Kidney epithelial cell (primary cell): ENCODE measurements at regions not wholly inside any gene's neighbourhood (a gene's known extent, or its start where the extent isn't known, plus 50 kb on each side); places are given as distances from the start of the nearest gene placed in this dataset.

Experiments
- DNase-seq: peaks from one replicate; pipeline ENCODE4 v3.0.0-alpha.2; 2010; ENCODE audit warnings: low read depth
- H3K27me3 ChIP-seq: 2 replicates; pipeline ENCODE4 v1.6.0; 2011; ENCODE audit warnings: low read length; ENCODE audit not compliant: control insufficient read depth, insufficient read depth
- H3K36me3 ChIP-seq: 2 replicates; pipeline ENCODE4 v1.5.1; 2011; ENCODE audit warnings: low read length; ENCODE audit not compliant: control insufficient read depth, insufficient read depth
- H3K4me3 ChIP-seq: 2 replicates; pipeline ENCODE4 v1.5.1; 2011; ENCODE audit warnings: low read depth, mild to moderate bottlenecking, control low read depth, low read length
- CTCF ChIP-seq: IDR thresholded peaks from 2 replicates; pipeline ENCODE4 v1.5.1; 2011; ENCODE audit warnings: mild to moderate bottlenecking, moderate library complexity, low read length, control low read depth, inconsistent platforms; ENCODE audit not compliant: insufficient read depth, poor library complexity, severe bottlenecking

- H3K4me3 ChIP-seq, result no peak overlapping the region
- H3K36me3 ChIP-seq, result no peaks in the 10 kb centered on the region
- TF ChIP-seq CTCF, result no peak
- peak; percentile 68 for DNase-seq
- H3K27me3 ChIP-seq, result no peaks in the 10 kb centered on the region
These were observed 100.2 kb downstream of the SIPA1L2 start for GRCh38 chr1:232529747-232530146.

- no peak for TF ChIP-seq CTCF
- Histone ChIP-seq H3K4me3 (no peak overlapping the region), H3K36me3 (no peaks in the 10 kb centered on the region), H3K27me3 (no peaks in the 10 kb centered on the region)
- no peak for DNase-seq
These were observed 101.4 kb downstream of the SIPA1L2 start for GRCh38 chr1:232528472-232529089.

- no peak for TF ChIP-seq CTCF
- no peaks in the 10 kb centered on the region for H3K27me3 ChIP-seq
- no peak overlapping the region for H3K4me3 ChIP-seq
- H3K36me3 ChIP-seq, result no peaks in the 10 kb centered on the region
- no peak for DNase-seq
These were observed 105.9 kb downstream of the SIPA1L2 start for GRCh38 chr1:232524056-232524455.

- no peak for TF ChIP-seq CTCF
- DNase-seq, result no peak
- no peak overlapping the region for H3K4me3 ChIP-seq
- H3K36me3 ChIP-seq, result no peaks in the 10 kb centered on the region
- H3K27me3 ChIP-seq, result no peaks in the 10 kb centered on the region
These were observed 107.7 kb downstream of the SIPA1L2 start for GRCh38 chr1:232522189-232522588.

- Histone ChIP-seq H3K4me3 (no peak overlapping the region), H3K36me3 (no peaks in the 10 kb centered on the region), H3K27me3 (no peaks in the 10 kb centered on the region)
- DNase-seq, result no peak
- no peak for TF ChIP-seq CTCF
These were observed 108.3 kb downstream of the SIPA1L2 start for GRCh38 chr1:232521660-232522059.

- no peak for TF ChIP-seq CTCF
- DNase-seq, result no peak
These were observed 110.7 kb downstream of the SIPA1L2 start for GRCh38 chr1:232519186-232519585.

More at GRCh38 chr1:232519186-232519585, 110.7 kb downstream of the SIPA1L2 start:
- no peaks in the 10 kb centered on the region for H3K36me3 ChIP-seq
- no peaks in the 10 kb centered on the region for H3K27me3 ChIP-seq
- no peak overlapping the region for H3K4me3 ChIP-seq
